Transverse colon (tissue), 4 donors: ENCODE measurements at regions not wholly inside any gene's neighbourhood (a gene's known extent, or its start where the extent isn't known, plus 50 kb on each side); places are given as distances from the start of the nearest gene placed in this dataset.

Experiments
- DNase-seq: peaks from one replicate; pipeline ENCODE4 v3.0.0-alpha.2; 2019
- H3K27ac ChIP-seq, 4 donors: fragments of 200-600 bp; sonication (generic); 2 replicates each; pipeline ENCODE4 v1.5.1; 2016 to 2018; ENCODE audit warnings: inconsistent platforms in 4 of 4
- H3K27me3 ChIP-seq: fragments of 200-600 bp; sonication (generic); 2 replicates; pipeline ENCODE4 v1.5.1; 2017; ENCODE audit warnings: inconsistent platforms
- H3K36me3 ChIP-seq, 4 donors: fragments of 200-600 bp; sonication (generic); 2 replicates each; pipeline ENCODE4 v1.5.1; 2017 to 2019; ENCODE audit warnings: inconsistent platforms in 4 of 4
- H3K4me1 ChIP-seq, 4 donors: fragments of 200-600 bp; sonication (generic); 2 replicates each; pipeline ENCODE4 v1.5.1; 2017 to 2020; ENCODE audit warnings: inconsistent platforms in 4 of 4
- H3K4me3 ChIP-seq, 4 donors: fragments of 200-600 bp; sonication (generic); 1 replicate in 1 of 4; 2 replicates in 3 of 4; pipeline versions ENCODE4 v1.5.1 to v1.6.1; 2017 to 2019; ENCODE audit warnings: inconsistent platforms in 4 of 4
- H3K9me3 ChIP-seq, 2 donors: fragments of 200-600 bp; sonication (generic); 2 replicates each; pipeline ENCODE4 v1.5.1; 2017 to 2019; ENCODE audit warnings: inconsistent platforms in 2 of 2
- EP300 ChIP-seq: sonication (generic); formaldehyde crosslinking; IDR thresholded peaks from one replicate; pipeline ENCODE4 v1.6.1; 2017; ENCODE audit warnings: antibody characterized with exemption, low read depth
- POLR2A ChIP-seq: fragments of 450-650 bp; IDR thresholded peaks from one replicate; pipeline ENCODE4 v1.6.1; 2016; ENCODE audit warnings: antibody characterized with exemption, mild to moderate bottlenecking, moderate library complexity
- POLR2AphosphoS5 ChIP-seq, 3 donors: sonication (generic); formaldehyde crosslinking; IDR thresholded peaks; one replicate each; pipeline ENCODE4 v1.6.1; 2016; ENCODE audit warnings: antibody characterized with exemption in 3 of 3
- WGBS, 2 donors: methylation state at CpG; one replicate each; pipeline ENCODE4 v1.1.5; 2018; ENCODE audit warnings: low coverage in 1 of 2; 5-methylcytosine and 5-hydroxymethylcytosine counted together
- in situ Hi-C, 4 donors: fragments of 200-750 bp; cut with MboI; loops; one replicate each; pipeline versions ENCODE4 v1.15.0 to v1.15.1; 2017; ENCODE audit warnings: low sequenced_read_pairs in 3 of 4, low pct_ligation_motif_present in 1 of 4, low pct_unique_long_range_greater_than_20kb in 1 of 4
- intact Hi-C: fragments of 100-400 bp; cut with DNase I; formaldehyde crosslinking; loops from one replicate; pipeline ENCODE4 v1.15.1; 2023; ENCODE audit warnings: low total_unique reads
- TF ChIP-seq, protein P1 (sequence below), 5 experiments: fragments of 200-600 bp in 3 of 5; fragments of 450-650 bp in 2 of 5; sonication (generic) in 3 of 5; IDR thresholded peaks; 1 replicate in 2 of 5; 2 replicates in 3 of 5; pipeline ENCODE4 v1.5.1; 2016 to 2017; ENCODE audit warnings: antibody characterized with exemption in 5 of 5, inconsistent platforms in 3 of 5, mild to moderate bottlenecking in 2 of 5, moderate library complexity in 1 of 5

DNA sequence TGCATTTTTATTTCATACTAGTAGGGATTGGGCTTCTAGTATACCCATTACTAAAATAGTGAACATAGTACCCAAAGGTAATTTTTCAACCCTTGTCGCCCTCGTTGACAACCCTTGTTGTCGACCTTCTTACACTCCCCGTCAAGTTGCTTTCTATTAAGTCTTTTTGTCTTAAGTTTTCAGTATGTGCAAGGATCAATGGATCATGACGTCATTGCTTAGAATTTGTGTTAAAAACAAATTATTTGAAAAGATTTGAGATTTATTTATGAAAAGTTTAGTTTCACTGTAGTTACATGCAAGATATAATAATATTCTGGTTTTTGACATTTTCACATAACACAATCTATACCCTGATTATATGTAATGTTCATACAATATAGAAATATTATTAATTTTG, 110.4 kb downstream of the CBLN2 start:
- Histone ChIP-seq H3K4me3 (no peak overlapping the region), H3K36me3 (no peaks in the 10 kb centered on the region), H3K27ac (no peak overlapping the region), H3K4me1 (no peaks in the 10 kb centered on the region), H3K9me3 (no peaks in the 10 kb centered on the region), H3K27me3 (no peaks in the 10 kb centered on the region)
- 84 to 87% methylated on average over 5 of the region's 5 CpGs for WGBS, 2 donors
- TF ChIP-seq EP300, result no peak
- TF ChIP-seq, protein P1, sequence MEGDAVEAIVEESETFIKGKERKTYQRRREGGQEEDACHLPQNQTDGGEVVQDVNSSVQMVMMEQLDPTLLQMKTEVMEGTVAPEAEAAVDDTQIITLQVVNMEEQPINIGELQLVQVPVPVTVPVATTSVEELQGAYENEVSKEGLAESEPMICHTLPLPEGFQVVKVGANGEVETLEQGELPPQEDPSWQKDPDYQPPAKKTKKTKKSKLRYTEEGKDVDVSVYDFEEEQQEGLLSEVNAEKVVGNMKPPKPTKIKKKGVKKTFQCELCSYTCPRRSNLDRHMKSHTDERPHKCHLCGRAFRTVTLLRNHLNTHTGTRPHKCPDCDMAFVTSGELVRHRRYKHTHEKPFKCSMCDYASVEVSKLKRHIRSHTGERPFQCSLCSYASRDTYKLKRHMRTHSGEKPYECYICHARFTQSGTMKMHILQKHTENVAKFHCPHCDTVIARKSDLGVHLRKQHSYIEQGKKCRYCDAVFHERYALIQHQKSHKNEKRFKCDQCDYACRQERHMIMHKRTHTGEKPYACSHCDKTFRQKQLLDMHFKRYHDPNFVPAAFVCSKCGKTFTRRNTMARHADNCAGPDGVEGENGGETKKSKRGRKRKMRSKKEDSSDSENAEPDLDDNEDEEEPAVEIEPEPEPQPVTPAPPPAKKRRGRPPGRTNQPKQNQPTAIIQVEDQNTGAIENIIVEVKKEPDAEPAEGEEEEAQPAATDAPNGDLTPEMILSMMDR (IDR thresholded peaks at IDR 0.05), result no peak
- no peak for TF ChIP-seq POLR2A
- no peak for TF ChIP-seq POLR2AphosphoS5 (IDR thresholded peaks at IDR 0.05)
- no peak for DNase-seq
- intact Hi-C loops (no loop called here), in situ Hi-C loops (no loop called here)

DNA sequence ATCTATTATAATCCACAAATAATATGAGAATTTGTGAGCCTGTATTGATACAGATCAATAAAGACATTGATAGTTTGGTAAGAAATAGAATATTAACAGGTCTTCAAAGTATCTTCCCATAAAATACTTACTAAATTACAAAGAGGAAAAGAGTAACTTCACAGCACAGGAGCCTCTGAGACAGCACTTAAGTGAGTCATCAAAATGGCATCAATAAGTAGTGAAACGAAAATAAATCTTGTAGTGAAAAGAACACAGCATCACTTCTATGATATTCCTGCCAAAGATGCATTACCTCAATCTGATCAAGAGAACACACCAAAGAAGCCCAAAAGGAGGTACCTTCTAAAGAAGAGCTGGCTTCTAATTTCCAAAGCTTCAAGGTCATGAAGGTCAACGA, 116.4 kb downstream of the CBLN2 start:
- Histone ChIP-seq H3K9me3 (no peaks in the 10 kb centered on the region), H3K36me3 (no peaks in the 10 kb centered on the region), H3K27ac (no peak overlapping the region), H3K27me3 (no peaks in the 10 kb centered on the region), H3K4me3 (no peak overlapping the region), H3K4me1 (no peaks in the 10 kb centered on the region)
- TF ChIP-seq, protein P1 (IDR thresholded peaks at IDR 0.05), result no peak
- no peak for TF ChIP-seq POLR2A
- no peak for TF ChIP-seq EP300
- TF ChIP-seq POLR2AphosphoS5 (IDR thresholded peaks at IDR 0.05), result no peak
- WGBS, 2 donors, result 49 to 53% methylated on average over 2 of the region's 2 CpGs
- intact Hi-C loops, result no loop called here
- no peak for DNase-seq
- in situ Hi-C loops, result no loop called here

- Histone ChIP-seq H3K27ac (no peak overlapping the region), H3K4me3 (no peak overlapping the region), H3K27me3 (no peaks in the 10 kb centered on the region), H3K36me3 (no peaks in the 10 kb centered on the region), H3K9me3 (no peaks in the 10 kb centered on the region), H3K4me1 (no peaks in the 10 kb centered on the region)
- no peak for TF ChIP-seq POLR2AphosphoS5 (IDR thresholded peaks at IDR 0.05)
- TF ChIP-seq EP300, result no peak
- TF ChIP-seq POLR2A, result no peak
- TF ChIP-seq, protein P1 (IDR thresholded peaks at IDR 0.05), result no peak
- no peak for DNase-seq
- 61 to 79% methylated on average over 3 to 4 of the region's 4 CpGs for WGBS, 2 donors
- in situ Hi-C loops, result no loop called here
- intact Hi-C loops, result no loop called here
Measured at GRCh38 chr18:72419914-72420313, 124.2 kb downstream of the CBLN2 start.

DNA sequence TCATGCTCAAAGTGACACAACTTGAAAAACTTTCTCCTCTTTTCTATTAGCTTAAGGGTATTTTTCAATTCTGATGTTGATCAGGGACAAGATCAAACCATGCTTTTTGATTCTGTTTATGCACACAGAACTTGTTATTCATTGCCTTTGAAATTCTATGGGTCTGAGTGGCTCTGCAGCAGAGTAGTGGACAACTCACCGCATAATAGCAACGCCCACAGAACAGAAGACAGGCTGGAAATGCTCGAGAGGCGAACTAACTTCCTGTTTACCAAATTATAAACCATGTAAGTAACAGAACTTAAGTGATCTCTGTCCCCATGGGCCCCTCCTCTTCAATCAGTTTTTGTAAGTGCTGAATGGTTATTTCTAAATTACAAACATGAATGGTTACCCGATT, 131.2 kb downstream of the CBLN2 start:
- H3K36me3 ChIP-seq, result no peaks in the 10 kb centered on the region
- H3K27me3 ChIP-seq, result no peaks in the 10 kb centered on the region
- intact Hi-C loops, result no loop called here
- no peak overlapping the region for H3K4me3 ChIP-seq
- in situ Hi-C loops, result no loop called here
- WGBS, 2 donors, result 47 to 80% methylated on average over 3 to 5 of the region's 5 CpGs
- no peaks in the 10 kb centered on the region for H3K4me1 ChIP-seq
- no peaks in the 10 kb centered on the region for H3K9me3 ChIP-seq
- H3K27ac ChIP-seq, result no peak overlapping the region
- no peak for TF ChIP-seq EP300
- TF ChIP-seq, protein P1 (IDR thresholded peaks at IDR 0.05), result no peak
- TF ChIP-seq POLR2A, result no peak
- no peak for TF ChIP-seq POLR2AphosphoS5 (IDR thresholded peaks at IDR 0.05)
- DNase-seq, result no peak
